22Rv1 (cell line): ENCODE measurements at regions not wholly inside any gene's neighbourhood (a gene's known extent, or its start where the extent isn't known, plus 50 kb on each side); places are given as distances from the start of the nearest gene placed in this dataset.

Experiments
- H3K27ac ChIP-seq: fragments of 450-650 bp; 2 replicates; pipeline ENCODE4 v1.5.1; 2017
- ZFX ChIP-seq: fragments of 450-650 bp; IDR thresholded peaks from 2 replicates; pipeline ENCODE4 v1.6.1; 2017; ENCODE audit warnings: antibody characterized with exemption, borderline replicate concordance
- TF ChIP-seq, protein P1 (sequence below): fragments of 450-650 bp; IDR thresholded peaks from 2 replicates; pipeline ENCODE4 v1.5.1; 2017; ENCODE audit warnings: mild to moderate bottlenecking

GRCh38 chr1:10867914-10868598 is 71.6 kb upstream of the CASZ1 start:
- H3K27ac ChIP-seq: no peak overlapping the region
- TF ChIP-seq, protein P1, sequence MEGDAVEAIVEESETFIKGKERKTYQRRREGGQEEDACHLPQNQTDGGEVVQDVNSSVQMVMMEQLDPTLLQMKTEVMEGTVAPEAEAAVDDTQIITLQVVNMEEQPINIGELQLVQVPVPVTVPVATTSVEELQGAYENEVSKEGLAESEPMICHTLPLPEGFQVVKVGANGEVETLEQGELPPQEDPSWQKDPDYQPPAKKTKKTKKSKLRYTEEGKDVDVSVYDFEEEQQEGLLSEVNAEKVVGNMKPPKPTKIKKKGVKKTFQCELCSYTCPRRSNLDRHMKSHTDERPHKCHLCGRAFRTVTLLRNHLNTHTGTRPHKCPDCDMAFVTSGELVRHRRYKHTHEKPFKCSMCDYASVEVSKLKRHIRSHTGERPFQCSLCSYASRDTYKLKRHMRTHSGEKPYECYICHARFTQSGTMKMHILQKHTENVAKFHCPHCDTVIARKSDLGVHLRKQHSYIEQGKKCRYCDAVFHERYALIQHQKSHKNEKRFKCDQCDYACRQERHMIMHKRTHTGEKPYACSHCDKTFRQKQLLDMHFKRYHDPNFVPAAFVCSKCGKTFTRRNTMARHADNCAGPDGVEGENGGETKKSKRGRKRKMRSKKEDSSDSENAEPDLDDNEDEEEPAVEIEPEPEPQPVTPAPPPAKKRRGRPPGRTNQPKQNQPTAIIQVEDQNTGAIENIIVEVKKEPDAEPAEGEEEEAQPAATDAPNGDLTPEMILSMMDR: no peak
- TF ChIP-seq ZFX: no peak

DNA sequence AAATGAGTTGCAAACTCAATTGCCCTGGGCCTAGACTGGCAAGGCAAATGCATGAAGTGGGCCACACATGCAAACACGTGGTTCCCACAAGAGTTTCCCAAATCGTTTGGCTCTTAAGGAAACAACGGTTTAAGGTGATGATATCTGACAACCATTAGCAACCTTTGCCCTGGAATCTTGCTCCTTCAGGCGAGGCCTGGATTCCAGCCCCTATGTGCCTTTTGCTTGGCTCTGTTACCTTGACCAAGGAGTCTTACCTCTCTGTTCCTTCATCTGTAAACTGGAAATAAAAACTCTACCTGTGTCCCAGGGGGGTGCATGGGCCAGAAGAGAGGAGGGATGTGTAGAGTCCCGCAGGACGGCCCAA is 72.1 kb upstream of the CASZ1 start:
- no peak overlapping the region for H3K27ac ChIP-seq
- TF ChIP-seq, protein P1: no peak
- no peak for TF ChIP-seq ZFX

GRCh38 chr1:10869933-10870332 is 73.5 kb upstream of the CASZ1 start:
- H3K27ac ChIP-seq: no peak overlapping the region
- TF ChIP-seq, protein P1: no peak

DNA sequence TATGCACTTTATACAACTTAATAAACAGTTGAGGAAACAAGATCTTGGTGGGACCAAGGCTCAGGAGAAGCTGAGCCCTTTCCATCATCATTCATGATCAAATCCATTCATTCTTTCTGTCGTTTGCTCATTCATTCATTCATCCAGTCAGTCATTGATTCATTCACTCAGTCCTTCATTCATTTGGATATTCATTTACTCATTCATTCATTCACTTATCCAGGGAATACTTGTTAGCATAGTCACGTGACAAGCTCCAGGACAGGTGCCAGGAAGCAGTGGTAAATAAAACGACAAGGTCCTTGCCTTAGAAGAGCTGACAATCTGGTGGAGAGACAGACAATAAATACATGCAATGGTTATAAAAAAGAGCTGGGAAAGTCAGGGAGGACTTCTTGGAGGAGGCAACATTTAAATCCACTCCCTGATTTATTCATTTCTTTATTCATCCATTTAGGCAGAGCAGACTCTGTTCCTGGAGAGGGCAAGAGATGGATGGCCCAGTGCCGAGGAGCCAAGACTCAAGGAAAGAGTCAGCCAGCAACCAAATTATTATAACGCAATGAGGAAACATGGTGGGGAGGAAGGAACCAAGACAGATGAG is 74.1 kb upstream of the CASZ1 start:
- TF ChIP-seq, protein P1: no peak
- TF ChIP-seq ZFX: no peak
- no peak overlapping the region for H3K27ac ChIP-seq

DNA sequence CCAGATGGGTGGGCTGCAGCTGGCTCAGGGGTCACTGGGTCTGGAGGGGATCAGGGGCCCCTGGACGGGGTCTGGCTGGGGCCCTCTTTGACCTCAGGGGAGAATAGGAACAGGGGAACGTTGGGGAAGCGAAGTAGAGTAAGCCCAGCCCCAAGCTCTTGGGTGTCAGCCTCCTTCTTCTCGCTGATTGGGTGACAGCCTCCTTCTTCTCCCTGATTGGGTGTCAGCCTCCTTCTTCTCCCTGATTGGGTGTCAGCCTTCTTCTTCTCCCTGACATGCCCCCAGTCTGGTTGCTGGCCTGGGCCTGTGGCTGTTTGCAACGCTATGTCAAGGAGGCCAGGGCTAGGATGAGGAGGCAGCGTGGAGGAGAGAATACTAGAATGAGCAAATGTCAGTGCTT is 76.7 kb upstream of the CASZ1 start:
- no peak for TF ChIP-seq ZFX
- no peak overlapping the region for H3K27ac ChIP-seq

GRCh38 chr1:10874351-10874750 is 77.9 kb upstream of the CASZ1 start:
- TF ChIP-seq, protein P1: no peak
- TF ChIP-seq ZFX: no peak
- no peak overlapping the region for H3K27ac ChIP-seq

DNA sequence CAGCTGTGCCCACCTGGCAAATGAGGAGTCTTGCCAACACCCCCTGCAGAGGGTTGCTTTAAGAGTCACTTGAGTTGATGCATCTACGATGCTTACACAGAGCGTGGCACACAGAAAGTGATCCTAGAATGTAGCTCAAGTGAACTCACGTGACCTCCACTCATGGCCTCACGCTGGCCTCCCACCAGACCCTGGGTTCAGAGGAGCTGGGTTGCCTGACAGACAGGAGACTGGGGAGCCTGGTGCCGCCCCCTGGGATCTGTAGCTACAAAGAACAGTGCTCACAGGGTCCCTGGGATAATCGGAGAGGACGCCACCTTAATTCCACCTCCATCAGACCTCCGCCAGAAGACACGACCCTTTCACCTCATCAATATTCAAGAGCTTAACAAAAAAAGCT is 81.4 kb upstream of the CASZ1 start:
- no peak for TF ChIP-seq ZFX
- TF ChIP-seq, protein P1: no peak
- no peak overlapping the region for H3K27ac ChIP-seq

GRCh38 chr1:10878469-10878868 is 82.0 kb upstream of the CASZ1 start:
- no peak overlapping the region for H3K27ac ChIP-seq
- no peak for TF ChIP-seq ZFX
- TF ChIP-seq, protein P1: no peak
